ENCODE measurements at regions not wholly inside any gene's neighbourhood (a gene's known extent, or its start where the extent isn't known, plus 50 kb on each side); places are given as distances from the start of the nearest gene placed in this dataset.

GRCh38 chr19:33928458-33928950, 131.8 kb downstream of the KCTD15 start:
- DNase-seq (ENCODE audit: extremely low spot score), result no peak
- ChIA-PET CTCF (interaction anchor here (1.3 kb wide), 1 partner anchor 9 kb away, joined by 3 read pairs; no protein-coding TSS in a partner anchor), POLR2A (no interaction called here)
- TF ChIP-seq CTCF (IDR thresholded peaks at IDR 0.05; ENCODE audit: control extremely low read depth, extremely low read depth, low read depth, missing control alignments), result no peak

- DNase-seq (ENCODE audit: extremely low spot score), result no peak
- CTCF ChIA-PET, result interaction anchor here (1.3 to 1.7 kb wide), 3 partner anchors 9 to 18 kb away, joined by 3 read pairs; no protein-coding TSS in a partner anchor
- POLR2A ChIA-PET, result no interaction called here
- no peak for TF ChIP-seq CTCF (IDR thresholded peaks at IDR 0.05; ENCODE audit: control extremely low read depth, extremely low read depth, low read depth, missing control alignments)
These were observed 137.3 kb downstream of the KCTD15 start for GRCh38 chr19:33933931-33934330.

GRCh38 chr19:33938821-33939220, 142.2 kb downstream of the KCTD15 start:
- ChIA-PET CTCF (no interaction called here), POLR2A (no interaction called here)
- no peak for TF ChIP-seq CTCF (IDR thresholded peaks at IDR 0.05; ENCODE audit: control extremely low read depth, extremely low read depth, low read depth, missing control alignments)
- no peak for DNase-seq (ENCODE audit: extremely low spot score)

- no peak for DNase-seq (ENCODE audit: extremely low spot score)
- ChIA-PET POLR2A (no interaction called here), CTCF (no interaction called here)
- TF ChIP-seq CTCF (IDR thresholded peaks at IDR 0.05; ENCODE audit: control extremely low read depth, extremely low read depth, low read depth, missing control alignments), result no peak
These were observed 144.5 kb downstream of the KCTD15 start for GRCh38 chr19:33941133-33941532.

- CTCF ChIA-PET, result interaction anchor here (1.4 kb wide), 1 partner anchor 29 kb away, joined by 3 read pairs; no protein-coding TSS in a partner anchor
- no peak for TF ChIP-seq CTCF (IDR thresholded peaks at IDR 0.05; ENCODE audit: control extremely low read depth, extremely low read depth, low read depth, missing control alignments)
- POLR2A ChIA-PET, result interaction anchor here (0.6 kb wide), 1 partner anchor 20 kb away, joined by 3 read pairs; no protein-coding TSS in a partner anchor
- DNase-seq (ENCODE audit: extremely low spot score), result no peak
These were observed 150.0 kb downstream of the KCTD15 start for GRCh38 chr19:33946535-33947264.

GRCh38 chr19:33947265-33947964, 150.7 kb downstream of the KCTD15 start:
- no peak for TF ChIP-seq CTCF (IDR thresholded peaks at IDR 0.05; ENCODE audit: control extremely low read depth, extremely low read depth, low read depth, missing control alignments)
- POLR2A ChIA-PET, result interaction anchor here (0.6 kb wide), 1 partner anchor 19 kb away, joined by 3 read pairs; no protein-coding TSS in a partner anchor
- CTCF ChIA-PET, result interaction anchor here (1.4 kb wide), 1 partner anchor 30 kb away, joined by 3 read pairs; no protein-coding TSS in a partner anchor
- no peak for DNase-seq (ENCODE audit: extremely low spot score)

Data from GM10248 (cell line).